HG03095 (cell line): ENCODE measurements at regions not wholly inside any gene's neighbourhood (a gene's known extent, or its start where the extent isn't known, plus 50 kb on each side); places are given as distances from the start of the nearest gene placed in this dataset.
"Not testable (repeated sequence)": the region's sequence is repeated elsewhere in the genome, so short reads cannot be mapped to it uniquely, and the experiment has no call there.

Experiments
- ATAC-seq: cut with Tn5 transposase; IDR thresholded peaks from one replicate; pipeline ENCODE4 v1.9.1; 2021; ENCODE audit warnings: moderate library complexity; ENCODE audit not compliant: unreplicated experiment

- no peak for ATAC-seq
Observed at GRCh38 chr6:6808915-6809314, 220.4 kb downstream of the LY86 start.

- peak; percentile 82 for ATAC-seq
Observed at GRCh38 chr6:6810727-6811126, 222.2 kb downstream of the LY86 start.

GRCh38 chr6:6811128-6812009, 222.8 kb downstream of the LY86 start:
- ATAC-seq, result peak; percentile 3

DNA sequence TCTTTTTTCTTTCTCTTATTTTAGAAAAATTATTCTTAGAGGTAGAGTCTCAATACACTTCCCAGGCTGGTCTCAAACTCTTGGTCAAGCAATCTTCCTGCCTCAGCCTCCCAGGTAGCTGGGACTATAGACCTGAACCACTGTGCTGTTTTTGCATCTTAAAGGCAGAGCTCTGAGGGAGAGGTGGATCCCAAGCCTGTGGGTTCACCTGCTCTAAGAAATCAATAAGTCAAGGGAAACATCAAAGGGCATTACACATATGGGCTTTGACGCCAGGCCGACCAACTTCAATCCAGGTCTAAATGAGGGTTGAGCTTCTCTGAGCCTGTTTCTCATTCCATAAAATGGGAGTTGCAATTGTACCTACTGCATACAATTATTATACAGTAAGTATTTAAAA, 223.9 kb downstream of the LY86 start:
- ATAC-seq, result no peak

GRCh38 chr6:6815732-6816131, 227.2 kb downstream of the LY86 start:
- no peak for ATAC-seq

DNA sequence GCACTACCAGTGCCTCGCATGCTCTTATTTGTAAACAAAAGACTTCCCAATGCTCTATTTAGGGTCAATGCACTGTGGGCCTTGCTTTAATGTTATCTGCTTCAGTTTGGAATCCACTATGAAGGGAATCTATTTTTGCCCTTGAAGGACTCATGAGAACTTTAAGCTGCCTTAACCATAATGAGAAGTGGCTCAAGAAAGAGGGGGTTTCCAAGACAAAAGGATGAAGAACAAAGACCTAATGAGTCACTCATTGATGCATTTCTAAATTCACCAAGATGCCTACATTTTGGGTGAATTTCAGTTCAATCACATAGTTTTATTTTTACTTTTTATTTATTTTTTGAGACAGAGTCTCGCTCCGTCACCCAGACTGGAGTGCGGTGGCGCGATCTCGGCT, 228.2 kb downstream of the LY86 start:
- no peak for ATAC-seq

DNA sequence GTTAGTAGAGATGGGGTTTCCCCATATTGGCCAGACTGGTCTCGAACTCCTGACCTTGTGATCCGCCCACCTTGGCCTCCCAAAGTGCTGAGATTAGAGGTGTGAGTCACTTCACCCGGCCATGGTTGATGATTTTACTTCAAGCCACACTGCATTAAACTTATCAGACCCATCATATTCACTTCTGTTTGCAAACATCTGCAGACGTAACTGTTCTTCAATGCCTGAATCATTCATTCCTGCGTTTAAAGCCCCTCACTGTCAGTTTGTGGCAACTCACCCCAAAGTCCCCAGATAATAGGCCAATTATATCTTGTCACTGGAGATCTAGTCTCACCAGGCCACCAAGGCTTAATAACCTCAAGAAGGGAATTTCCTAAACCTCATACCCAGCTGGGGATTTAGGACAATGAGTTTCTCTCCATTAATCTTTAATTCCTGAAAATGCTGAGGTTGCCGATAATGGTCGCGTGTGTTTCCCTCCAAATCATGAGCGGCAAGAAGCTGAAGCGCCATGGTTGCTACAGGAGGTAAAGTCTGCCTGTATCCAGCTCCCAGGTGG, 229.6 kb downstream of the LY86 start:
- ATAC-seq, result no peak

DNA sequence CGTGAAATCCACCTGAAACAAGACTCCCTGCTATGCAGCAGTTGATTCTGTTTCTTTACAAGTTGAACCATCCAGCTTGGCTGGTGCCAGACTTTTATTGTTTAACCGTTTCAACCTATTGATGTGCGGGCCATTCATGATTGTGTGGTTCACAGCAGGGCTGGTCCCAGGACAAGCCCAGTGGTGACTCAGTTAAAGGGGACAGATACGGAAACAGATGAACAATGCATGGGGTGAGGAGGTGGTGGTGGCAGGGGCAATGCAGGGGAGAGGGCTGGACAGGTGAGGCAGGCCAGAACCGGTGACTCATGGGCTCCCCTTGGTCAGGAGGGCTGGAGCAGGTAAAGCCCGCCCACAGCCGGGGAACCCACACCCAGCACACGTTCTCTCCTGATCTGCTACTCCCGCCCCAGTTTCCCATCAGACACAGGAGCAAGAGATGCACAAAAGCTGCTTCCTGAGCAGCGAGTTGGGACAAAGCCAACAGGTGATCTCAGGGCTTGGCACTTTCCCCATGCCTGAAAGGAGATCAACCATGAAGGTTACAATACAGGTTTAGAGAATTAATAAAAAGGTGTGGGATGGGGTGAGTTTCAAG, 232.2 kb downstream of the LY86 start:
- no peak for ATAC-seq

- no peak for ATAC-seq
Observed at GRCh38 chr6:6821639-6822261, 233.2 kb downstream of the LY86 start.

DNA sequence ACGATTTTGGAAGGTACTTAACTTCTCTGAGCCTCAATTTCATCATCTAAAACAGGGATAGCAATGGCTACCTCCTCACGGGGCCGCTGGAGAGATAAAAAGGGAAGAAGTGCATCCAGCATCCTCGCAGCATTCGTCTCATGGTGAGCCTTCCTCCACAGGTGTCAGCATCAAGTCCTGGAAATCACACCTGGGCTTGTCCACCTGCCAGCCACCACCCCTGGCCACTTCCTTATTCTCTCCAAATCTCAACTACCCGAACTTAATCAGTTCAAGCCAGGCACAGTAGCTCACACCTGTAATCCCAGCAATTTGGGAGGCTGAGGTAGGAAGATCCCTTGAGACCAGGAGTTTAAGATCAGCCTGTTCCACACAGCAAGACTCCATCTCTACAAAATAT, 234.5 kb downstream of the LY86 start:
- no peak for ATAC-seq

DNA sequence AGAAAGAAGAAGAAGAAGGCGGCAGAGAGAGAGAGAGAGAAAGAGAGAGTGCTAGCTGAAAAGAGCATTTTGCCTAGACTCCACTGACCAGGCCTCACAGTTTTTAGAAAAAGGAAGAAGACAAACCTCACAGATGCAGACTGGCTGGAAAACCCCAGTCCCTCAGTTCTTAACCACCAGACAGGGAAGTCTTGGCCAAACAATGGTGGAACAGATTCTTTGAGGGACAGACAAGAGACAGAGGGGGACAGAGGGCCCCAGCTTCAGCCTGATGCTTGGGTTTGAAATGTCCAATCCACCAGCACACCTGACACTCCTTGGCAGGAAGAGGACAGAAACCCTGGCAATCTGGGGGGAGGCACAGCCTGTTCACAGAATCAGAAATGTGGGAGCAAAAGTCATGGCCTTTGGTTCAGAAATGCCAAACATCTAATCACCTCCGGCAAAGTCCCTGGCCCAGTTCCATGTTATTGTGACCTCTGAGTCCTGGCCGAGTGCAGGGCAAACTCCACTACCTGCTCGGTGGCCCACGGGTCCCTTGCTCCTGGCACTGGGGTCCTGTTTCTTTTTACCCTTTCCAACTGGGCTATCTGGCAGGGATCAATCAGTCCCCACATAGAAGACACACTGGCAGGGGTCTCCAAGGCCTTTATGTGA, 235.2 kb downstream of the LY86 start:
- ATAC-seq, result no peak

DNA sequence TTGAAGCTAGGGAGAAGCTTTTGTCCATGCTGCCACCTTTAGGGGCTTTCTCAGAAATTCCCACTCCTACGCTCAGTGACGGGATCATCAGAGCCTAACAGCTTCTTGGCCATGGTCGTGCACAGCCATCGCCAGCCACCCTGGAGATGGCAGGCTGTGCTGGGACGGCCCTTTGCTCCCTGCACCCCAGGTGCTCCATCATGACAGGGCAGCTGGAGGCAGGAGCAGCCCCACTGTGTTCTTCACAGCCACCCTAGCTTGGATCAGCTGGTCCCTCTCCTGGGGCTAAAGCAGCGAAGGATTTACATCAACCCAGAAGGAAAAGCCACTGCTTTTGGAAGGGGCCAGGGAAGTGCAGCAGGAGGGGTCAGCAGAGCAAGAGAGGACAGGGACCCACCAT, 235.9 kb downstream of the LY86 start:
- ATAC-seq, result no peak

- ATAC-seq, result no peak
Observed at GRCh38 chr6:6825193-6825784, 236.8 kb downstream of the LY86 start.

- peak; percentile 48 for ATAC-seq
Observed at GRCh38 chr6:6826095-6826901, 237.8 kb downstream of the LY86 start.

- no peak for ATAC-seq
Observed at GRCh38 chr6:6826961-6827360, 238.4 kb downstream of the LY86 start.

- ATAC-seq, result no peak
Observed at GRCh38 chr6:6829872-6830685, 241.6 kb downstream of the LY86 start.

DNA sequence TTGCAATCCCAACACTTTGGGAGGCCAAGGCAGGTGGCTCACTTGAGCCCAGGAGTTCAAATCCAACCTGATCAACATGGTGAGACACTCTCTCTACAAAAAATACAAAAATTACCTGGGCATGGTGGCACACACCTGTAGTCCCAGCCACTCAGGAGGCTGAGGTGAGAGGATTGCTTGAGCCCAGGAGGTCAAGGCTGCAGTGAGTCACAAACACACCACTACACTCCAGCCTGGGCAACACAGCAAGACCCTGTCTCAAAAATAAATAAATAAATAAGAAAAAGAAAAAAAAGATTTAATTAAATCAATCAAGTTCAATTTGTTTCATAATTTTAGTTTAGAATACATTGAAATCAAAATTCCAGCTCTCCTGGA, 242.2 kb downstream of the LY86 start:
- not testable (repeated sequence) for ATAC-seq

GRCh38 chr6:6832439-6832838, 243.9 kb downstream of the LY86 start:
- no peak for ATAC-seq
